Neuron (in vitro differentiated cells): ENCODE measurements at regions not wholly inside any gene's neighbourhood (a gene's known extent, or its start where the extent isn't known, plus 50 kb on each side); places are given as distances from the start of the nearest gene placed in this dataset.

Experiments used
- H2AFZ ChIP-seq: one replicate; pipeline ENCODE4 v1.6.1; 2013; ENCODE audit warnings: low read depth, mild to moderate bottlenecking, inconsistent platforms, low read length, moderate library complexity
- H3K27me3 ChIP-seq: one replicate; pipeline ENCODE4 v1.6.1; 2013; ENCODE audit warnings: low read length; ENCODE audit not compliant: insufficient read depth
- H3K36me3 ChIP-seq: one replicate; pipeline ENCODE4 v1.6.1; 2013; ENCODE audit warnings: low read length; ENCODE audit not compliant: insufficient read depth
- H3K4me1 ChIP-seq: one replicate; pipeline ENCODE4 v1.6.1; 2013; ENCODE audit warnings: low read length; ENCODE audit not compliant: insufficient read depth
- H3K4me3 ChIP-seq: 2 replicates; pipeline ENCODE4 v1.5.1; 2013; ENCODE audit warnings: mild to moderate bottlenecking, low read length, moderate library complexity
- H3K9me3 ChIP-seq: one replicate; pipeline ENCODE4 v1.6.1; 2013; ENCODE audit warnings: low read length

GRCh38 chr6:169904051-169904922 lies 152.9 kb downstream of the ERMARD start:
- H3K4me3 ChIP-seq: no peak overlapping the region
- H3K27me3 ChIP-seq: no peaks in the 10 kb centered on the region
- H3K9me3 ChIP-seq: no peaks in the 10 kb centered on the region
- H3K36me3 ChIP-seq: no peaks in the 10 kb centered on the region
- H3K4me1 ChIP-seq: peaks cover 13% of the 10 kb centered on the region
- H2AFZ ChIP-seq: no peak overlapping the region

GRCh38 chr6:169903122-169903521 lies 151.7 kb downstream of the ERMARD start:
- no peaks in the 10 kb centered on the region for H3K36me3 ChIP-seq
- H3K9me3 ChIP-seq: no peaks in the 10 kb centered on the region
- no peaks in the 10 kb centered on the region for H3K27me3 ChIP-seq
- H3K4me3 ChIP-seq: no peak overlapping the region
- peaks cover 13% of the 10 kb centered on the region for H3K4me1 ChIP-seq
- no peak overlapping the region for H2AFZ ChIP-seq

- H2AFZ ChIP-seq: no peak overlapping the region
- H3K36me3 ChIP-seq: no peaks in the 10 kb centered on the region
- no peaks in the 10 kb centered on the region for H3K9me3 ChIP-seq
- H3K4me3 ChIP-seq: no peak overlapping the region
- peaks cover 13% of the 10 kb centered on the region for H3K4me1 ChIP-seq
- no peaks in the 10 kb centered on the region for H3K27me3 ChIP-seq
Observed at GRCh38 chr6:169902604-169903003, 151.2 kb downstream of the ERMARD start.

- Histone ChIP-seq H3K4me1 (peaks cover 13% of the 10 kb centered on the region), H3K4me3 (no peak overlapping the region)
Observed at GRCh38 chr6:169902070-169902469, 150.6 kb downstream of the ERMARD start.

GRCh38 chr6:169899481-169900145 lies 148.2 kb downstream of the ERMARD start:
- H3K27me3 ChIP-seq: no peaks in the 10 kb centered on the region
- no peaks in the 10 kb centered on the region for H3K4me1 ChIP-seq
- H3K36me3 ChIP-seq: no peaks in the 10 kb centered on the region
- no peak overlapping the region for H2AFZ ChIP-seq
- no peaks in the 10 kb centered on the region for H3K9me3 ChIP-seq
- H3K4me3 ChIP-seq: no peak overlapping the region

More at GRCh38 chr6:169902070-169902469, 150.6 kb downstream of the ERMARD start:
- Histone ChIP-seq H2AFZ (no peak overlapping the region), H3K9me3 (no peaks in the 10 kb centered on the region), H3K36me3 (no peaks in the 10 kb centered on the region), H3K27me3 (no peaks in the 10 kb centered on the region)

- Histone ChIP-seq H3K4me1 (no peaks in the 10 kb centered on the region), H2AFZ (no peak overlapping the region), H3K27me3 (no peaks in the 10 kb centered on the region), H3K9me3 (no peaks in the 10 kb centered on the region), H3K36me3 (no peaks in the 10 kb centered on the region), H3K4me3 (no peak overlapping the region)
Observed at GRCh38 chr6:169898788-169899480, 147.5 kb downstream of the ERMARD start.

- Histone ChIP-seq H3K36me3 (no peaks in the 10 kb centered on the region), H3K4me3 (no peak overlapping the region), H2AFZ (no peak overlapping the region), H3K4me1 (no peaks in the 10 kb centered on the region), H3K9me3 (no peaks in the 10 kb centered on the region), H3K27me3 (no peaks in the 10 kb centered on the region)
Observed at GRCh38 chr6:169897601-169898358, 146.4 kb downstream of the ERMARD start.

- no peak overlapping the region for H3K4me3 ChIP-seq
- H3K27me3 ChIP-seq: no peaks in the 10 kb centered on the region
- H3K4me1 ChIP-seq: no peaks in the 10 kb centered on the region
Observed at GRCh38 chr6:169896826-169897456, 145.5 kb downstream of the ERMARD start.

GRCh38 chr6:169895926-169896761 lies 144.7 kb downstream of the ERMARD start:
- Histone ChIP-seq H3K36me3 (no peaks in the 10 kb centered on the region), H3K9me3 (no peaks in the 10 kb centered on the region), H3K27me3 (no peaks in the 10 kb centered on the region), H2AFZ (no peak overlapping the region), H3K4me3 (no peak overlapping the region), H3K4me1 (no peaks in the 10 kb centered on the region)

More at GRCh38 chr6:169896826-169897456, 145.5 kb downstream of the ERMARD start:
- no peaks in the 10 kb centered on the region for H3K36me3 ChIP-seq
- H2AFZ ChIP-seq: no peak overlapping the region
- no peaks in the 10 kb centered on the region for H3K9me3 ChIP-seq

- Histone ChIP-seq H3K9me3 (no peaks in the 10 kb centered on the region), H3K4me1 (no peaks in the 10 kb centered on the region), H3K36me3 (no peaks in the 10 kb centered on the region), H3K27me3 (no peaks in the 10 kb centered on the region), H3K4me3 (no peak overlapping the region), H2AFZ (no peak overlapping the region)
Observed at GRCh38 chr6:169895000-169895759, 143.8 kb downstream of the ERMARD start.

GRCh38 chr6:169894377-169894960 lies 143.0 kb downstream of the ERMARD start:
- no peaks in the 10 kb centered on the region for H3K9me3 ChIP-seq
- H3K36me3 ChIP-seq: no peaks in the 10 kb centered on the region
- no peak overlapping the region for H2AFZ ChIP-seq
- H3K27me3 ChIP-seq: no peaks in the 10 kb centered on the region
- H3K4me1 ChIP-seq: no peaks in the 10 kb centered on the region
- no peak overlapping the region for H3K4me3 ChIP-seq
